ENCODE measurements at regions not wholly inside any gene's neighbourhood (a gene's known extent, or its start where the extent isn't known, plus 50 kb on each side); places are given as distances from the start of the nearest gene placed in this dataset.

DNA sequence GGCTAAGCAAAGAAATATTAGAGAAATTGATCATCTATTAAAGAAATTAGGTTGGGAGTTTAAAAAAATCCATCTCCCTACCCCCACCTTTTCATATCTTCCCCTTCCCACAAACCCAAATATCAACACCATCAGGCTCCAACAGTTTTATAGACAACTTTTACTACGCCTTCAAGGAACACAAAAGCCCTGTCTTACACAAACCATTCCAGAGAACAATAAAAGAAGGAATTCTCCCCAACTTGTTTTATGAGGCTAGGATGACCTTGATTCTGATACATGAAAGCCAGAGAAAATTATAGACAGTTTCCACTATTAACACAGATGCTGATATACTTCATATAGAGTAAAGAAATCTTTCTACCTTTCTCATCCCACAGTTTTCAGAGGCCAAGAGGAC is 211.6 kb downstream of the OSR1 start:
- POLR2A ChIA-PET = no interaction called here
- no peaks in the 10 kb centered on the region for H3K79me2 ChIP-seq (ENCODE audit: control insufficient read depth, insufficient read depth, low read length)
- no peaks in the 10 kb centered on the region for H4K20me1 ChIP-seq (replicated peaks; ENCODE audit: control insufficient read depth, extremely low read depth, insufficient read depth, low read length)
- H3K4me2 ChIP-seq (ENCODE audit: insufficient read depth, low read length) = no peak overlapping the region
- H3K4me1 ChIP-seq (ENCODE audit: control insufficient read depth, extremely low read depth, insufficient read depth, low read length) = peaks cover 4% of the 10 kb centered on the region
- H3K9ac ChIP-seq (replicated peaks; ENCODE audit: extremely low read depth, insufficient read depth, low read length) = no peak overlapping the region
- H3K36me3 ChIP-seq (ENCODE audit: control insufficient read depth in 2 of 2, extremely low read depth in 1 of 2, insufficient read depth in 2 of 2, low read length in 2 of 2) = no peaks in the 10 kb centered on the region
- CTCF ChIA-PET = no interaction called here
- FAIRE-seq = no peak
- intact Hi-C loops (cut with micrococcal nuclease) (no loop called here), dilution Hi-C loops (cut with MboI; ENCODE audit: extremely low pct_ligation_motif_present, low sequenced_read_pairs) (no loop called here)
- H3K27ac ChIP-seq (ENCODE audit: insufficient read depth, low read depth, low read length) = no peak overlapping the region
- DNase-seq (ENCODE audit: low read depth, low spot score) = no peak
- H3K27me3 ChIP-seq (ENCODE audit: control insufficient read depth in 2 of 2, insufficient read depth in 2 of 2, low read length in 2 of 2) = no peaks in the 10 kb centered on the region
- H3K9me3 ChIP-seq (replicated peaks; ENCODE audit: control insufficient read depth, insufficient read depth, low read length) = no peaks in the 10 kb centered on the region
- TF ChIP-seq, protein P1, sequence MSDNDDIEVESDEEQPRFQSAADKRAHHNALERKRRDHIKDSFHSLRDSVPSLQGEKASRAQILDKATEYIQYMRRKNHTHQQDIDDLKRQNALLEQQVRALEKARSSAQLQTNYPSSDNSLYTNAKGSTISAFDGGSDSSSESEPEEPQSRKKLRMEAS (IDR thresholded peaks at IDR 0.05; ENCODE audit: insufficient read depth, insufficient read length) = no peak
- no peak for TF ChIP-seq EZH2 (IDR thresholded peaks at IDR 0.05; ENCODE audit: borderline replicate concordance, low read depth, low read length, severe bottlenecking)
- no peak for TF ChIP-seq POLR2AphosphoS5 (IDR thresholded peaks at IDR 0.05; ENCODE audit: insufficient read depth, low read depth, low read length)
- no peak for TF ChIP-seq CTCF (IDR thresholded peaks at IDR 0.05; ENCODE audit: extremely low read depth in 1 of 2, insufficient read depth in 1 of 2, low read depth in 1 of 2, low read length in 2 of 2)
- TF ChIP-seq GATA2 (IDR thresholded peaks at IDR 0.05; ENCODE audit: insufficient read depth, insufficient read length, low read depth, low read length) = no peak
- TF ChIP-seq MYC (IDR thresholded peaks at IDR 0.05; ENCODE audit: low read depth, low read length) = no peak
- no TSS peak for BruUV-seq (replicated peaks)
- no peak overlapping the region for H3K4me3 ChIP-seq (replicated peaks in 1 of 3; ENCODE audit: insufficient read depth in 1 of 3, low read depth in 1 of 3, low read length in 3 of 3)
- H2AFZ ChIP-seq (ENCODE audit: low read depth, low read length) = no peak overlapping the region
- H3K9me1 ChIP-seq (replicated peaks; ENCODE audit: control insufficient read depth, extremely low read depth, insufficient read depth, low read length) = no peaks in the 10 kb centered on the region

All from endothelial cell of umbilical vein (primary cell).